ENCODE measurements at regions not wholly inside any gene's neighbourhood (a gene's known extent, or its start where the extent isn't known, plus 50 kb on each side); places are given as distances from the start of the nearest gene placed in this dataset.

DNA sequence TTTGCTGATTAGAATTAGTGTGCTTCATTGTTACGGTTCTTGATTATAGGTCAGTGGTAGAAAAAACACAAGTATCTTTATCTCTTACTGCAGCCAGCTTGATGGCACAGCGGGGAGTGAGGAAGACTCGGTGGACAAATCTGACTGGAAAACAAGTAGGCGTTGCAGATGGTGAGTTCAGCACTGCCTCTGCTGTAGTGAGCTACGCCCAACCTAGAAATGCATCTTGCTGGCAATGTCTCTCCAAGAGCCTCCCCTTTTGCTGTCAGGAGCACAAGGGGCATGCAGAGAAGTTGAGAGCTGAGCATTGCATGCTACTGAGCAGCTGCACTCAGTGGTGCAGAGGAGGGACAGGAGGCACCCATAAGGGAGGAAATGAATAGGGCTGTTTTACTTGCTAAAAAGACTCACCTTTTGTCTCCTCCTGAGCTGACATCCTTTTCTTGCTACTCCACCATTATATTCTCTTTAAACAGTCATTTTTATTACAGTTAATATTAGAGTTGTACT is 977.3 kb upstream of the ACVR2A start:
- no peak for TF ChIP-seq POLR2A (IDR thresholded peaks at IDR 0.05)
- TF ChIP-seq, protein P1, sequence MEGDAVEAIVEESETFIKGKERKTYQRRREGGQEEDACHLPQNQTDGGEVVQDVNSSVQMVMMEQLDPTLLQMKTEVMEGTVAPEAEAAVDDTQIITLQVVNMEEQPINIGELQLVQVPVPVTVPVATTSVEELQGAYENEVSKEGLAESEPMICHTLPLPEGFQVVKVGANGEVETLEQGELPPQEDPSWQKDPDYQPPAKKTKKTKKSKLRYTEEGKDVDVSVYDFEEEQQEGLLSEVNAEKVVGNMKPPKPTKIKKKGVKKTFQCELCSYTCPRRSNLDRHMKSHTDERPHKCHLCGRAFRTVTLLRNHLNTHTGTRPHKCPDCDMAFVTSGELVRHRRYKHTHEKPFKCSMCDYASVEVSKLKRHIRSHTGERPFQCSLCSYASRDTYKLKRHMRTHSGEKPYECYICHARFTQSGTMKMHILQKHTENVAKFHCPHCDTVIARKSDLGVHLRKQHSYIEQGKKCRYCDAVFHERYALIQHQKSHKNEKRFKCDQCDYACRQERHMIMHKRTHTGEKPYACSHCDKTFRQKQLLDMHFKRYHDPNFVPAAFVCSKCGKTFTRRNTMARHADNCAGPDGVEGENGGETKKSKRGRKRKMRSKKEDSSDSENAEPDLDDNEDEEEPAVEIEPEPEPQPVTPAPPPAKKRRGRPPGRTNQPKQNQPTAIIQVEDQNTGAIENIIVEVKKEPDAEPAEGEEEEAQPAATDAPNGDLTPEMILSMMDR (IDR thresholded peaks at IDR 0.05), result no peak
- H3K4me1 ChIP-seq, result no peaks in the 10 kb centered on the region
- no peaks in the 10 kb centered on the region for H3K9me3 ChIP-seq
- H3K4me3 ChIP-seq, result no peak overlapping the region
- H3K36me3 ChIP-seq, result no peaks in the 10 kb centered on the region
- DNase-seq, result no peak
- intact Hi-C loops (cut with DNase I; ENCODE audit: low total_unique reads), result no loop called here
- no peak overlapping the region for H3K27ac ChIP-seq
- H3K27me3 ChIP-seq, result no peaks in the 10 kb centered on the region

DNA sequence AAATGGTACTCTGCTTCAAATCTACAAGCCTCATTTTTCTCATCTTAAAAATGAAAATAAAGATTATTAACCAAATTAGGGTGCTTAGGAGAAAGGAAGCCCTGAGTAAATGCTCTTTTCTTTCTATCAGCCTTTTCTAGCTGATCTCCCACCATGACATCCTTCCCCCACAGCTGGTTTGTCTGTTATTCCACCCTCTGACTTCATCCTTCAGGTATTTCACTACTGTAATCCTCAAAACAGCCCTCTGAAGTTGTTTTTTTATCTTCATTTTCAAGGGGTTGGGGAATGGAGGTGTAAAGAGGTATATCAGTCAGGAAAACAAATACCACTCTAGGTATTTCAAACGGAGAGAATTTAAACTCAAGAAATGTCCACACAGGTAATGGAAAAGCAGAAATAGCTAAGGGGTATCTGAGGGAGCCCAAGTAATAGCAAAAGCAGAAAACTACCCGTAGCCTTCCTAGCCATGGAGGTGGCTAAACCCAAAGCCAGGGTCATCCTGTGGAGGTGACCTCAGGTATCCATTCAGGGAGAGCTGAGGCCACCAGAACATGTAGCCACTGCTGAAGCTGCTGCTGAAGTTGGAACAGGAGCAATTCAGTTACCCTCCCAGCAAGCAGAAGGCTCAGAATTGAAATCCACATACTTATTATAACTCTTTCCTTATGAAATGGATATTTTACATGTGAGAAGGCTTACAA is 990.9 kb upstream of the ACVR2A start:
- no peak for DNase-seq
- Histone ChIP-seq H3K4me3 (no peak overlapping the region), H3K27ac (no peak overlapping the region), H3K9me3 (no peaks in the 10 kb centered on the region), H3K36me3 (no peaks in the 10 kb centered on the region), H3K4me1 (no peaks in the 10 kb centered on the region), H3K27me3 (no peaks in the 10 kb centered on the region)
- TF ChIP-seq POLR2A (IDR thresholded peaks at IDR 0.05), result no peak
- TF ChIP-seq, protein P1 (IDR thresholded peaks at IDR 0.05), result no peak
- intact Hi-C loops (cut with DNase I; ENCODE audit: low total_unique reads), result no loop called here

DNA sequence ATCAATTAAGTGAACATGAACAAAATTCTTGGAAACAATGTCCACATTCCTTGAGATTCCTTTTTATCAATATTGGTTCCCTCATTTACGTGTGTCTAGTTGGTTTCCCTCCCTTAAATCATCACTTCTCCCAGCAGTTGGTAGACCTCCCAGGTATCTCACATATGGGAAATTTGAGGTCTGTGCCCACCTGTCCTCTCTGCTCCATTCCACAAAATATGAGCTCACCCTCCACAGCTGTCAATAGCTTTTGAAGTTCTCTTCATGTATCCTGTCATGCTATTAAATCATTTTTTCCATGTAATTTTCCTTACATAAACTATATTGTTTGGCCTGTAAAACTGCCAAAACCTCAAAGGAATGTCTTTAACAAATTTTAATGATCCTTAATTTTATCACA is 992.2 kb upstream of the ACVR2A start:
- intact Hi-C loops (cut with DNase I; ENCODE audit: low total_unique reads), result no loop called here
- Histone ChIP-seq H3K27me3 (no peaks in the 10 kb centered on the region), H3K9me3 (no peaks in the 10 kb centered on the region), H3K36me3 (no peaks in the 10 kb centered on the region), H3K4me1 (no peaks in the 10 kb centered on the region), H3K4me3 (no peak overlapping the region), H3K27ac (no peak overlapping the region)
- DNase-seq, result no peak
- TF ChIP-seq, protein P1 (IDR thresholded peaks at IDR 0.05), result no peak
- no peak for TF ChIP-seq POLR2A (IDR thresholded peaks at IDR 0.05)

DNA sequence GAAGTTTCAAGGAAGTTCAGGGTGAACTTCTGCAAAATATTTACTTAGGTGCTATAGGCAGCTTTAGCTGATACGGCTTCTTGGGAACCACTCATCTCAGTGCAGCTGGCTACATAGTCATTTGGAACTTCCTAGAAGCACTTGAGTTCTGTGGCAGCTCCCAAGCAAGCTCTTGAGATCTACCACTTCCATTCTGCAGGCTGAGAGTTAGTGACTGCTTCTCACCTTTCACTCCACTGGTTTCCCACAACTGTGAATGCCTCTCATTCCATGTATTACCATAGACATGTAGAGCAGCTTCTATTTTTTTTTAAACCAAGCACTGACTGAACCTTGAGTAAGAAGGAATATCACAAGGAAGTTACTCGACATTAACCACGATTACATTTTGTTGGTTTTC is 994.1 kb upstream of the ACVR2A start:
- intact Hi-C loops (cut with DNase I; ENCODE audit: low total_unique reads), result no loop called here
- H3K36me3 ChIP-seq, result no peaks in the 10 kb centered on the region

DNA sequence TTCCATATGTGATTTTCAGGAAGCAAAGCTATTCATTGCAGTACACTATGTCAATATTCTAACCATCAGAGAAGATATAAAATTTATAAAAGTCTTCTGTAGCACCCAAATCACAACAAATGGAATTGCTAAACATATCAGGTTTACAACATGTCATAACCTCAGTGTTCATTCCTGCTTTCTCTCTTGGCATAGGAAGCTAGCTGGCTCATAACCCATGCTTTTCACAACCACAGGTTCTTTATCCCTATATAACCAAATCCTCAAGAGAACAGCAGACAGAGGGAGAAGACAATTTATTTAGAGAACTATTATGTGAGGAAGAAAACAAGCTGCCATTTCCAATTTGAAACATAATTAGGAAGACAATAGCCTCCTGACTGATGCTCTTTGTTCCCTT is 997.0 kb upstream of the ACVR2A start:
- Histone ChIP-seq H3K27me3 (no peaks in the 10 kb centered on the region), H3K9me3 (no peaks in the 10 kb centered on the region), H3K36me3 (no peaks in the 10 kb centered on the region), H3K4me1 (no peaks in the 10 kb centered on the region), H3K4me3 (no peak overlapping the region), H3K27ac (no peak overlapping the region)
- TF ChIP-seq, protein P1 (IDR thresholded peaks at IDR 0.05), result no peak
- TF ChIP-seq POLR2A (IDR thresholded peaks at IDR 0.05), result no peak
- no peak for DNase-seq
- intact Hi-C loops (cut with DNase I; ENCODE audit: low total_unique reads), result no loop called here

More for the DNA sequence above, 994.1 kb upstream of the ACVR2A start:
- H3K9me3 ChIP-seq, result no peaks in the 10 kb centered on the region
- no peaks in the 10 kb centered on the region for H3K4me1 ChIP-seq
- H3K27ac ChIP-seq, result no peak overlapping the region
- H3K27me3 ChIP-seq, result no peaks in the 10 kb centered on the region
- DNase-seq, result no peak
- no peak overlapping the region for H3K4me3 ChIP-seq
- TF ChIP-seq, protein P1 (IDR thresholded peaks at IDR 0.05), result no peak
- TF ChIP-seq POLR2A (IDR thresholded peaks at IDR 0.05), result no peak

Data from uterus (tissue), 3 donors.